ENCODE measurements at regions not wholly inside any gene's neighbourhood (a gene's known extent, or its start where the extent isn't known, plus 50 kb on each side); places are given as distances from the start of the nearest gene placed in this dataset.

- Histone ChIP-seq H3K9me3 (ENCODE audit: control insufficient read depth, low read length) (no peaks in the 10 kb centered on the region), H3K27ac (ENCODE audit: low read depth, low read length, severe bottlenecking) (no peak overlapping the region), H3K36me3 (ENCODE audit: control insufficient read depth, insufficient read depth, low read length) (no peaks in the 10 kb centered on the region), H3K4me1 (ENCODE audit: control insufficient read depth, insufficient read depth, low read length, poor library complexity, severe bottlenecking) (no peaks in the 10 kb centered on the region), H3K4me3 (ENCODE audit: extremely low read depth, insufficient read depth, low read length, poor library complexity, severe bottlenecking) (no peak overlapping the region)
- 87 to 88% methylated on average over 7 to 8 of the region's 9 CpGs for WGBS, 2 experiments (ENCODE audit: insufficient coverage in 2 of 2)
These were observed 478.0 kb downstream of the MCTP2 start for GRCh38 chr15:94709319-94709718.

GRCh38 chr15:94722024-94722636 lies 490.8 kb downstream of the MCTP2 start:
- Histone ChIP-seq H3K9me3 (ENCODE audit: control insufficient read depth, low read length) (no peaks in the 10 kb centered on the region), H3K27ac (ENCODE audit: low read depth, low read length, severe bottlenecking) (no peak overlapping the region), H3K4me1 (ENCODE audit: control insufficient read depth, insufficient read depth, low read length, poor library complexity, severe bottlenecking) (no peaks in the 10 kb centered on the region), H3K36me3 (ENCODE audit: control insufficient read depth, insufficient read depth, low read length) (no peaks in the 10 kb centered on the region), H3K4me3 (ENCODE audit: extremely low read depth, insufficient read depth, low read length, poor library complexity, severe bottlenecking) (no peak overlapping the region)
- WGBS, 2 experiments (ENCODE audit: insufficient coverage in 2 of 2), result 100% methylated on average over 1 of the region's 2 CpGs; no CpG with 5 or more reads in 1 of the 2 experiments

GRCh38 chr15:94723801-94724200 lies 492.4 kb downstream of the MCTP2 start:
- Histone ChIP-seq H3K27ac (ENCODE audit: low read depth, low read length, severe bottlenecking) (no peak overlapping the region), H3K36me3 (ENCODE audit: control insufficient read depth, insufficient read depth, low read length) (no peaks in the 10 kb centered on the region), H3K4me3 (ENCODE audit: extremely low read depth, insufficient read depth, low read length, poor library complexity, severe bottlenecking) (no peak overlapping the region), H3K9me3 (ENCODE audit: control insufficient read depth, low read length) (no peaks in the 10 kb centered on the region), H3K4me1 (ENCODE audit: control insufficient read depth, insufficient read depth, low read length, poor library complexity, severe bottlenecking) (no peaks in the 10 kb centered on the region)
- WGBS, 2 experiments (ENCODE audit: insufficient coverage in 2 of 2), result 60 to 77% methylated on average over 1 to 2 of the region's 2 CpGs

GRCh38 chr15:94731286-94731685 lies 499.9 kb downstream of the MCTP2 start:
- Histone ChIP-seq H3K9me3 (ENCODE audit: control insufficient read depth, low read length) (no peaks in the 10 kb centered on the region), H3K4me3 (ENCODE audit: extremely low read depth, insufficient read depth, low read length, poor library complexity, severe bottlenecking) (no peak overlapping the region), H3K27ac (ENCODE audit: low read depth, low read length, severe bottlenecking) (no peak overlapping the region), H3K4me1 (ENCODE audit: control insufficient read depth, insufficient read depth, low read length, poor library complexity, severe bottlenecking) (no peaks in the 10 kb centered on the region), H3K36me3 (ENCODE audit: control insufficient read depth, insufficient read depth, low read length) (no peaks in the 10 kb centered on the region)
- no CpG with 5 or more reads among the region's 3 CpGs for WGBS, 2 experiments (ENCODE audit: insufficient coverage in 2 of 2)

- H3K36me3 ChIP-seq (ENCODE audit: control insufficient read depth, insufficient read depth, low read length), result no peaks in the 10 kb centered on the region
- no peak overlapping the region for H3K4me3 ChIP-seq (ENCODE audit: extremely low read depth, insufficient read depth, low read length, poor library complexity, severe bottlenecking)
- H3K9me3 ChIP-seq (ENCODE audit: control insufficient read depth, low read length), result no peaks in the 10 kb centered on the region
- no CpG with 5 or more reads among the region's 1 CpG for WGBS, 2 experiments (ENCODE audit: insufficient coverage in 2 of 2)
- H3K4me1 ChIP-seq (ENCODE audit: control insufficient read depth, insufficient read depth, low read length, poor library complexity, severe bottlenecking), result no peaks in the 10 kb centered on the region
- no peak overlapping the region for H3K27ac ChIP-seq (ENCODE audit: low read depth, low read length, severe bottlenecking)
These were observed 503.1 kb downstream of the MCTP2 start for GRCh38 chr15:94734460-94734859.

GRCh38 chr15:94736236-94736635 lies 504.9 kb downstream of the MCTP2 start:
- Histone ChIP-seq H3K36me3 (ENCODE audit: control insufficient read depth, insufficient read depth, low read length) (no peaks in the 10 kb centered on the region), H3K4me1 (ENCODE audit: control insufficient read depth, insufficient read depth, low read length, poor library complexity, severe bottlenecking) (no peaks in the 10 kb centered on the region), H3K27ac (ENCODE audit: low read depth, low read length, severe bottlenecking) (no peak overlapping the region)

GRCh38 chr15:94739639-94740038 lies 508.3 kb downstream of the MCTP2 start:
- 88% methylated on average over 1 of the region's 3 CpGs; no CpG with 5 or more reads in 1 of the 2 experiments for WGBS, 2 experiments (ENCODE audit: insufficient coverage in 2 of 2)
- Histone ChIP-seq H3K4me3 (ENCODE audit: extremely low read depth, insufficient read depth, low read length, poor library complexity, severe bottlenecking) (no peak overlapping the region), H3K36me3 (ENCODE audit: control insufficient read depth, insufficient read depth, low read length) (no peaks in the 10 kb centered on the region), H3K9me3 (ENCODE audit: control insufficient read depth, low read length) (no peaks in the 10 kb centered on the region), H3K27ac (ENCODE audit: low read depth, low read length, severe bottlenecking) (no peak overlapping the region), H3K4me1 (ENCODE audit: control insufficient read depth, insufficient read depth, low read length, poor library complexity, severe bottlenecking) (peaks cover 6% of the 10 kb centered on the region)

More at GRCh38 chr15:94736236-94736635, 504.9 kb downstream of the MCTP2 start:
- H3K4me3 ChIP-seq (ENCODE audit: extremely low read depth, insufficient read depth, low read length, poor library complexity, severe bottlenecking), result no peak overlapping the region
- no peaks in the 10 kb centered on the region for H3K9me3 ChIP-seq (ENCODE audit: control insufficient read depth, low read length)

- Histone ChIP-seq H3K27ac (ENCODE audit: low read depth, low read length, severe bottlenecking) (no peak overlapping the region), H3K9me3 (ENCODE audit: control insufficient read depth, low read length) (no peaks in the 10 kb centered on the region), H3K4me3 (ENCODE audit: extremely low read depth, insufficient read depth, low read length, poor library complexity, severe bottlenecking) (no peak overlapping the region), H3K4me1 (ENCODE audit: control insufficient read depth, insufficient read depth, low read length, poor library complexity, severe bottlenecking) (peaks cover 8% of the 10 kb centered on the region), H3K36me3 (ENCODE audit: control insufficient read depth, insufficient read depth, low read length) (no peaks in the 10 kb centered on the region)
- no CpG with 5 or more reads among the region's 2 CpGs for WGBS, 2 experiments (ENCODE audit: insufficient coverage in 2 of 2)
These were observed 509.1 kb downstream of the MCTP2 start for GRCh38 chr15:94740469-94740868.

GRCh38 chr15:94743668-94744067 lies 512.3 kb downstream of the MCTP2 start:
- Histone ChIP-seq H3K4me3 (ENCODE audit: extremely low read depth, insufficient read depth, low read length, poor library complexity, severe bottlenecking) (no peak overlapping the region), H3K4me1 (ENCODE audit: control insufficient read depth, insufficient read depth, low read length, poor library complexity, severe bottlenecking) (peaks cover 14% of the 10 kb centered on the region), H3K9me3 (ENCODE audit: control insufficient read depth, low read length) (no peaks in the 10 kb centered on the region), H3K27ac (ENCODE audit: low read depth, low read length, severe bottlenecking) (no peak overlapping the region), H3K36me3 (ENCODE audit: control insufficient read depth, insufficient read depth, low read length) (no peaks in the 10 kb centered on the region)
- 86 to 96% methylated on average over 10 to 11 of the region's 11 CpGs for WGBS, 2 experiments (ENCODE audit: insufficient coverage in 2 of 2)

GRCh38 chr15:94744080-94744793 lies 512.9 kb downstream of the MCTP2 start:
- Histone ChIP-seq H3K4me3 (ENCODE audit: extremely low read depth, insufficient read depth, low read length, poor library complexity, severe bottlenecking) (no peak overlapping the region), H3K4me1 (ENCODE audit: control insufficient read depth, insufficient read depth, low read length, poor library complexity, severe bottlenecking) (peaks cover 14% of the 10 kb centered on the region), H3K27ac (ENCODE audit: low read depth, low read length, severe bottlenecking) (no peak overlapping the region), H3K36me3 (ENCODE audit: control insufficient read depth, insufficient read depth, low read length) (no peaks in the 10 kb centered on the region), H3K9me3 (ENCODE audit: control insufficient read depth, low read length) (no peaks in the 10 kb centered on the region)
- WGBS, 2 experiments (ENCODE audit: insufficient coverage in 2 of 2), result 79 to 94% methylated on average over 3 of the region's 5 CpGs

GRCh38 chr15:94745371-94745770 lies 514.0 kb downstream of the MCTP2 start:
- no peak overlapping the region for H3K27ac ChIP-seq (ENCODE audit: low read depth, low read length, severe bottlenecking)
- no peaks in the 10 kb centered on the region for H3K36me3 ChIP-seq (ENCODE audit: control insufficient read depth, insufficient read depth, low read length)
- WGBS, 2 experiments (ENCODE audit: insufficient coverage in 2 of 2), result 25 to 92% methylated on average over 2 to 5 of the region's 7 CpGs

More at GRCh38 chr15:94745371-94745770, 514.0 kb downstream of the MCTP2 start:
- H3K4me3 ChIP-seq (ENCODE audit: extremely low read depth, insufficient read depth, low read length, poor library complexity, severe bottlenecking), result no peak overlapping the region
- H3K9me3 ChIP-seq (ENCODE audit: control insufficient read depth, low read length), result no peaks in the 10 kb centered on the region
- H3K4me1 ChIP-seq (ENCODE audit: control insufficient read depth, insufficient read depth, low read length, poor library complexity, severe bottlenecking), result peaks cover 14% of the 10 kb centered on the region
